Endothelial cell of umbilical vein (primary cell): ENCODE measurements at regions not wholly inside any gene's neighbourhood (a gene's known extent, or its start where the extent isn't known, plus 50 kb on each side); places are given as distances from the start of the nearest gene placed in this dataset.
A peak's percentile ranks its signal among the peaks of the same experiment; 100 is the strongest.

Experiments used
- BruUV-seq: library from RNA; stranded (reverse); fragments of 400-500 nt; replicated peaks from 2 replicates; lab custom pipeline; 2021; lab: Mats Ljungman, UMichigan
- CTCF ChIA-PET: fragments of 300-600, 350-600 bp; sonication (Branson Sonifier 250); formaldehyde crosslinking; loops from one replicate; lab custom pipeline; 2021; ENCODE audit warnings: antibody characterized with exemption, inconsistent platforms; lab: Charles Lee
- POLR2A ChIA-PET: fragments of 300-600, 350-600 bp; sonication (Branson Sonifier 250); formaldehyde crosslinking; loops from one replicate; lab custom pipeline; 2021; ENCODE audit warnings: antibody characterized with exemption, inconsistent platforms; lab: Charles Lee
- DNase-seq: peaks from one replicate; pipeline ENCODE4 v3.0.0-alpha.2; 2011; ENCODE audit warnings: low read depth, low spot score
- FAIRE-seq: peaks from 2 replicates; lab custom pipeline; 2011; peaks lifted over from hg19 to GRCh38; lab: Jason Lieb, UNC
- H2AFZ ChIP-seq: 2 replicates; pipeline ENCODE4 v1.6.0; 2012; ENCODE audit warnings: low read depth, low read length, control low read depth, inconsistent platforms
- H3K27ac ChIP-seq: 2 replicates; pipeline ENCODE4 v1.5.1; 2011; ENCODE audit warnings: low read depth, mild to moderate bottlenecking, control low read depth, low read length, moderate library complexity; ENCODE audit not compliant: insufficient read depth
- H3K27me3 ChIP-seq, 2 experiments: 2 replicates each; pipeline versions ENCODE4 v1.6.0 to v1.6.1; 2011; ENCODE audit warnings: low read length in 2 of 2, mixed read lengths in 1 of 2; ENCODE audit not compliant: control insufficient read depth in 2 of 2, insufficient read depth in 2 of 2
- H3K36me3 ChIP-seq, 2 experiments: 2 replicates in 1 of 2; 3 replicates in 1 of 2; pipeline ENCODE4 v1.5.1; 2011; ENCODE audit warnings: low read length in 2 of 2, mild to moderate bottlenecking in 1 of 2, moderate library complexity in 1 of 2; ENCODE audit not compliant: control insufficient read depth in 2 of 2, insufficient read depth in 2 of 2; ENCODE audit errors: extremely low read depth in 1 of 2
- H3K4me1 ChIP-seq: 3 replicates; pipeline ENCODE4 v1.5.1; 2011; ENCODE audit warnings: mild to moderate bottlenecking, low read length; ENCODE audit not compliant: control insufficient read depth, insufficient read depth; ENCODE audit errors: extremely low read depth
- H3K4me2 ChIP-seq: 2 replicates; pipeline ENCODE4 v1.6.1; 2011; ENCODE audit warnings: low read length, control low read depth, mixed read lengths; ENCODE audit not compliant: insufficient read depth
- H3K4me3 ChIP-seq, 3 experiments: fragments of 200-600 bp in 1 of 3; sonication (generic), shearing (Covaris generic) in 1 of 3; replicated peaks in 1 of 3; 2 replicates each; pipeline ENCODE4 v1.5.1; 2011 to 2016; ENCODE audit warnings: control low read depth in 3 of 3, low read length in 3 of 3, mild to moderate bottlenecking in 2 of 3, inconsistent platforms in 1 of 3, low read depth in 1 of 3, moderate library complexity in 1 of 3; ENCODE audit not compliant: insufficient read depth in 1 of 3
- H3K79me2 ChIP-seq: 2 replicates; pipeline ENCODE4 v1.6.0; 2012; ENCODE audit warnings: low read length, inconsistent platforms; ENCODE audit not compliant: control insufficient read depth, insufficient read depth
- H3K9ac ChIP-seq: replicated peaks from 2 replicates; pipeline ENCODE3; 2011; ENCODE audit warnings: low read length, control low read depth; ENCODE audit not compliant: insufficient read depth; ENCODE audit errors: extremely low read depth
- H3K9me1 ChIP-seq: replicated peaks from 3 replicates; pipeline ENCODE4 v1.6.0; 2011; ENCODE audit warnings: mild to moderate bottlenecking, low read length; ENCODE audit not compliant: control insufficient read depth, insufficient read depth; ENCODE audit errors: extremely low read depth
- H3K9me3 ChIP-seq: replicated peaks from 2 replicates; pipeline ENCODE4 v1.5.1; 2012; ENCODE audit warnings: low read length, inconsistent platforms; ENCODE audit not compliant: control insufficient read depth, insufficient read depth
- H4K20me1 ChIP-seq: replicated peaks from 2 replicates; pipeline ENCODE3; 2011; ENCODE audit warnings: mild to moderate bottlenecking, low read length; ENCODE audit not compliant: control insufficient read depth, insufficient read depth; ENCODE audit errors: extremely low read depth
- EZH2 ChIP-seq: IDR thresholded peaks from 2 replicates; pipeline ENCODE4 v1.6.1; 2012; ENCODE audit warnings: borderline replicate concordance, low read depth, mild to moderate bottlenecking, moderate library complexity, low read length, inconsistent platforms; ENCODE audit not compliant: severe bottlenecking
- FOS ChIP-seq: IDR thresholded peaks from 2 replicates; pipeline ENCODE4 v1.6.1; 2011; ENCODE audit warnings: mild to moderate bottlenecking, low read length, moderate library complexity, borderline replicate concordance; ENCODE audit not compliant: insufficient read depth
- GATA2 ChIP-seq: IDR thresholded peaks from 2 replicates; pipeline ENCODE4 v1.7.0; 2011; ENCODE audit warnings: low read depth, mild to moderate bottlenecking, moderate library complexity, mixed read lengths, low read length; ENCODE audit not compliant: insufficient read length, insufficient read depth
- JUN ChIP-seq: IDR thresholded peaks from 2 replicates; pipeline ENCODE4 v1.6.1; 2011; ENCODE audit warnings: borderline replicate concordance, low read depth; ENCODE audit not compliant: insufficient read length, insufficient read depth
- MYC ChIP-seq: IDR thresholded peaks from one replicate; pipeline ENCODE4 v1.6.1; 2011; ENCODE audit warnings: mild to moderate bottlenecking, low read depth, low read length
- POLR2A ChIP-seq: IDR thresholded peaks from 2 replicates; pipeline ENCODE4 v1.6.1; 2012; ENCODE audit warnings: low read depth, mild to moderate bottlenecking, control low read depth, low read length
- POLR2AphosphoS5 ChIP-seq: IDR thresholded peaks from 2 replicates; pipeline ENCODE4 v1.6.1; 2012; ENCODE audit warnings: low read depth, mild to moderate bottlenecking, control low read depth, low read length, moderate library complexity; ENCODE audit not compliant: insufficient read depth
- dilution Hi-C: fragments of 300-500 bp; cut with MboI; formaldehyde crosslinking; loops from one replicate; pipeline ENCODE4 v1.15.0; 2019; ENCODE audit warnings: low sequenced_read_pairs; ENCODE audit not compliant: extremely low pct_ligation_motif_present
- intact Hi-C: fragments of 100-400 bp; cut with micrococcal nuclease; formaldehyde crosslinking; loops from one replicate; pipeline ENCODE4 v1.10.0; 2022
- TF ChIP-seq, protein P1 (sequence below), 2 donors: IDR thresholded peaks; 1 replicate in 1 of 2; 2 replicates in 1 of 2; pipeline ENCODE4 v1.5.1; 2011; ENCODE audit warnings: low read length in 2 of 2, mild to moderate bottlenecking in 2 of 2, moderate library complexity in 2 of 2, control low read depth in 1 of 2, inconsistent platforms in 1 of 2, low read depth in 1 of 2; ENCODE audit not compliant: insufficient read depth in 1 of 2; ENCODE audit errors: extremely low read depth in 1 of 2
- TF ChIP-seq, protein P2 (sequence below): IDR thresholded peaks from 2 replicates; pipeline ENCODE4 v1.6.1; 2011; ENCODE audit not compliant: insufficient read depth, insufficient read length

DNA sequence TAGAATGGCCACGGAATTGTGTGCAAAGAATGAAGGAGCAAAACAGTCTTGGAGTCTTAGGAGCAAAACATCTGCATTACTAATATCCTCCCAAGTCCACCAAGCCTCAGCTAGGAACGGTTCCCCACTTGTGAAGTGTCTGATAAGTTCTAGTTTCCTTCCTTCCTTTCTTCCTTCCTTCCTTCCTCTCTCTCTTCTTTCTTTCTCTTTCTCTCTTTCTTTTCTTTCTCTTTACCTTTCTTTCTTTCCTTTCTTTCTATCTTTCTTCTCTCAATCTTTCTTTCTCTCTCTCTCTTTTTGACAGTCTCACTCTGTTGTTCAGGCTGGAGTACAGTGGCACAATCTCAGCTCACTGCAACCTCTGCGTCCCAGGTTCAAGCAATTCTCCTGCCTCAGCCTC is 160.8 kb downstream of the FOXL1 start:
- Histone ChIP-seq H3K36me3 (no peaks in the 10 kb centered on the region), H2AFZ (no peak overlapping the region), H3K27me3 (no peaks in the 10 kb centered on the region), H3K4me1 (peaks cover 27% of the 10 kb centered on the region), H3K9me1 (no peaks in the 10 kb centered on the region), H3K4me3 (no peak overlapping the region), H3K79me2 (no peaks in the 10 kb centered on the region), H4K20me1 (no peaks in the 10 kb centered on the region), H3K27ac (no peak overlapping the region), H3K9ac (no peak overlapping the region), H3K9me3 (no peaks in the 10 kb centered on the region), H3K4me2 (no peak overlapping the region)
- FAIRE-seq = peak; percentile 54
- dilution Hi-C loops = no loop called here
- POLR2A ChIA-PET = no interaction called here
- BruUV-seq = no TSS peak
- CTCF ChIA-PET = interaction anchor here (1.0 to 1.3 kb wide), 4 partner anchors 10 to 323 kb away, joined by 3 read pairs; no protein-coding TSS in a partner anchor
- no peak for DNase-seq
- TF ChIP-seq MYC (no peak), GATA2 (no peak), FOS (no peak), EZH2 (no peak), POLR2AphosphoS5 (no peak), JUN (no peak), POLR2A (no peak)
- TF ChIP-seq, protein P1, sequence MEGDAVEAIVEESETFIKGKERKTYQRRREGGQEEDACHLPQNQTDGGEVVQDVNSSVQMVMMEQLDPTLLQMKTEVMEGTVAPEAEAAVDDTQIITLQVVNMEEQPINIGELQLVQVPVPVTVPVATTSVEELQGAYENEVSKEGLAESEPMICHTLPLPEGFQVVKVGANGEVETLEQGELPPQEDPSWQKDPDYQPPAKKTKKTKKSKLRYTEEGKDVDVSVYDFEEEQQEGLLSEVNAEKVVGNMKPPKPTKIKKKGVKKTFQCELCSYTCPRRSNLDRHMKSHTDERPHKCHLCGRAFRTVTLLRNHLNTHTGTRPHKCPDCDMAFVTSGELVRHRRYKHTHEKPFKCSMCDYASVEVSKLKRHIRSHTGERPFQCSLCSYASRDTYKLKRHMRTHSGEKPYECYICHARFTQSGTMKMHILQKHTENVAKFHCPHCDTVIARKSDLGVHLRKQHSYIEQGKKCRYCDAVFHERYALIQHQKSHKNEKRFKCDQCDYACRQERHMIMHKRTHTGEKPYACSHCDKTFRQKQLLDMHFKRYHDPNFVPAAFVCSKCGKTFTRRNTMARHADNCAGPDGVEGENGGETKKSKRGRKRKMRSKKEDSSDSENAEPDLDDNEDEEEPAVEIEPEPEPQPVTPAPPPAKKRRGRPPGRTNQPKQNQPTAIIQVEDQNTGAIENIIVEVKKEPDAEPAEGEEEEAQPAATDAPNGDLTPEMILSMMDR (IDR thresholded peaks at IDR 0.05; ENCODE audit: extremely low read depth in 1 of 2, insufficient read depth in 1 of 2, low read depth in 1 of 2, low read length in 2 of 2) = no peak
- TF ChIP-seq, protein P2, sequence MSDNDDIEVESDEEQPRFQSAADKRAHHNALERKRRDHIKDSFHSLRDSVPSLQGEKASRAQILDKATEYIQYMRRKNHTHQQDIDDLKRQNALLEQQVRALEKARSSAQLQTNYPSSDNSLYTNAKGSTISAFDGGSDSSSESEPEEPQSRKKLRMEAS = no peak
- intact Hi-C loops = no loop called here
